ENCODE measurements at regions not wholly inside any gene's neighbourhood (a gene's known extent, or its start where the extent isn't known, plus 50 kb on each side); places are given as distances from the start of the nearest gene placed in this dataset.

- DNase-seq (ENCODE audit: low spot score): no peak
- TF ChIP-seq CTCF (IDR thresholded peaks at IDR 0.05): no peak
- Mint-ChIP-seq H3K4me1 (ENCODE audit: low read depth) (no peaks in the 10 kb centered on the region), H3K36me3 (ENCODE audit: low read depth) (no peaks in the 10 kb centered on the region), H3K9me3 (ENCODE audit: low read depth) (peaks cover 60% of the 10 kb centered on the region), H3K4me3 (ENCODE audit: unreplicated experiment) (no peak overlapping the region), H3K27me3 (ENCODE audit: low read depth) (no peaks in the 10 kb centered on the region), H3K27ac (ENCODE audit: unreplicated experiment) (no peak overlapping the region)
Measured at GRCh38 chrX:58051346-58051745, 141.1 kb upstream of the ZXDA start.

DNA sequence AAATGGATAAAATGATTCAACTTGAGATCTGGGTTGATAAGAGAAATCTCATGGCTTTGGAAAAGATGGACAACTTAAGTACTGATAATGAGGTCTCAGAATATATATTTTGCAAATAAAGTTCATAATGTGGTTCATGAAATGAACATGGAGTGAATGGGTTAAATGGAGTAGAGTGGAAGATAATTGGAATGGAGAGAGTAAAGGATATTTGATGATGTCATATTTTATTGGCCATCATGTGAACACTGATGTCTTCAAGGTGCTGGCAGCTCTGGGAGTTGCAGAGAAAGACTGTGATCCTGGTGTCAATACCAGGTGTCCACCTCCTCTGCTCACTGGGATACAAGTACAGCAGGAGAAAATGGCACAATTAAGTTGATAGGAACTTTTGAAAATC lies 133.9 kb upstream of the ZXDA start:
- H3K4me1 Mint-ChIP-seq (ENCODE audit: low read depth): no peaks in the 10 kb centered on the region
- H3K4me3 Mint-ChIP-seq (ENCODE audit: unreplicated experiment): no peak overlapping the region
- H3K9me3 Mint-ChIP-seq (ENCODE audit: low read depth): peaks cover 63% of the 10 kb centered on the region
- no peak for TF ChIP-seq CTCF (IDR thresholded peaks at IDR 0.05)
- no peaks in the 10 kb centered on the region for H3K27me3 Mint-ChIP-seq (ENCODE audit: low read depth)
- H3K27ac Mint-ChIP-seq (ENCODE audit: unreplicated experiment): no peak overlapping the region
- DNase-seq (ENCODE audit: low spot score): no peak
- H3K36me3 Mint-ChIP-seq (ENCODE audit: low read depth): no peaks in the 10 kb centered on the region

- no peak overlapping the region for H3K27ac Mint-ChIP-seq (ENCODE audit: unreplicated experiment)
- peak; percentile 74 for TF ChIP-seq CTCF (IDR thresholded peaks at IDR 0.05)
- no peak for DNase-seq (ENCODE audit: low spot score)
- peaks cover 45% of the 10 kb centered on the region for H3K9me3 Mint-ChIP-seq (ENCODE audit: low read depth)
- no peaks in the 10 kb centered on the region for H3K36me3 Mint-ChIP-seq (ENCODE audit: low read depth)
- H3K4me1 Mint-ChIP-seq (ENCODE audit: low read depth): peaks cover 6% of the 10 kb centered on the region
- H3K4me3 Mint-ChIP-seq (ENCODE audit: unreplicated experiment): no peak overlapping the region
- no peaks in the 10 kb centered on the region for H3K27me3 Mint-ChIP-seq (ENCODE audit: low read depth)
Measured at GRCh38 chrX:58025979-58026378, 115.7 kb upstream of the ZXDA start.

DNA sequence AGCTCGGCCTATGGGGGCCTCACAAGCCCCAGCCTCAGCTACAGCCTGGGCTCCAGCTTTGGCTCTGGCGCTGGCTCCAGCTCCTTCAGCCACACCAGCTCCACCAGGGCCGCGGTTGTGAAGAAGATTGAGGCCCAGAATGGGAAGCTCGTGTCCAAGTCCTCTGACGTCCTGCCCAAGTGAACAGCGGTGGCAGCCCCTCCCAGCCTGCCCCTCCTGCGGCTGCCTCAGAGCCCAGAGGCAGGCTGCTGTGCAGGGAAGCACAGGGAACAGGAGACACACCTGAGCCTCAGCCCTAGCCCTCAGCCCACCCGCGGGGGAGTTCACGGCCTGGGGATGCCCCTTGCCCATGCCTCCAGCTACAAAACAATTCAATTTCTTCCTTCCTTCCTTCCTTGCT lies 75.7 kb upstream of the ZXDA start:
- H3K4me3 Mint-ChIP-seq (ENCODE audit: unreplicated experiment): no peak overlapping the region
- H3K27ac Mint-ChIP-seq (ENCODE audit: unreplicated experiment): no peak overlapping the region
- H3K36me3 Mint-ChIP-seq (ENCODE audit: low read depth): no peaks in the 10 kb centered on the region
- H3K27me3 Mint-ChIP-seq (ENCODE audit: low read depth): no peaks in the 10 kb centered on the region
- H3K4me1 Mint-ChIP-seq (ENCODE audit: low read depth): no peaks in the 10 kb centered on the region
- peaks cover 40% of the 10 kb centered on the region for H3K9me3 Mint-ChIP-seq (ENCODE audit: low read depth)
- peak; percentile 71 for DNase-seq (ENCODE audit: low spot score)
- no peak for TF ChIP-seq CTCF (IDR thresholded peaks at IDR 0.05)

DNA sequence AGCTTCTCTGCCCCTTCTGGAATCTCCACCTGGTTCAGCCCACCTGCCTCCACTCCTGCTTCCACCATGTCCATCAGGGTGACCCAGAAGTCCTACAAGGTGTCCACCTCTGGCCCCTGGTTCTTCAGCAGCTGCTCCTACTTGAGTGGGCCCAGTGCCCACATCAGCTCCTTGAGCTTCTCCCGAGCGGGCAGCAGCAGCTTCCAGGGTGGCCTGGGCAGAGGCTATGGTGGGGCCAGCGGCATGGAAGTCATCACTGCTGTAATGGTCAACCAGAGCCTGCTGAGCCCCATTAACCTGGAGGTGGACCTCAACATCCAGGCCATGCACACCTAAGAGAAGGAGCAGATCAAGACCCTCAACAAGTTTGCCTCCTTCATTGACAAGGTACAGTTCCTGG lies 74.4 kb upstream of the ZXDA start:
- H3K27ac Mint-ChIP-seq (ENCODE audit: unreplicated experiment): no peak overlapping the region
- H3K27me3 Mint-ChIP-seq (ENCODE audit: low read depth): no peaks in the 10 kb centered on the region
- H3K4me1 Mint-ChIP-seq (ENCODE audit: low read depth): no peaks in the 10 kb centered on the region
- DNase-seq (ENCODE audit: low spot score): peak; percentile 58
- H3K9me3 Mint-ChIP-seq (ENCODE audit: low read depth): peaks cover 40% of the 10 kb centered on the region
- no peak for TF ChIP-seq CTCF (IDR thresholded peaks at IDR 0.05)
- H3K4me3 Mint-ChIP-seq (ENCODE audit: unreplicated experiment): no peak overlapping the region
- no peaks in the 10 kb centered on the region for H3K36me3 Mint-ChIP-seq (ENCODE audit: low read depth)

All from chondrocyte (in vitro differentiated cells).